ENCODE measurements at regions not wholly inside any gene's neighbourhood (a gene's known extent, or its start where the extent isn't known, plus 50 kb on each side); places are given as distances from the start of the nearest gene placed in this dataset.

DNA sequence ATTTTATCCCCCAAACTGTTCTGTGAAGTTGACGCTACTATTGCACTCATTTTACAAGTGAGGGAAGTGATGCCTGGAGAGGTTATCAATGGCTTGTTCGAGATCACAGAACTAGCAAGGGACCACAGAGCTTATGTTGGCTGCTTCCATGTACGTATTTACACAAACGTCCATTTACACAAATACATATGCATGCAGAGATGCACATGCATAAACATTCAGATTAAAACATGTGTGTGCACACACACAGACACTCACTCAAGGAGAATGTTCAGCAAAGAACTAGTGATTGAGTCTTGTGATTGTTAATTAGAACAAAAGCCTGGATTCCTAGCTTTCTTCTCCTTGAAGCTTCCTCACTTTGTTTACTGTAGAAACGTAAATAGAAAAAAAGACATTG is 321.5 kb upstream of the CHD6 start (continued):
- TF ChIP-seq, protein P1, sequence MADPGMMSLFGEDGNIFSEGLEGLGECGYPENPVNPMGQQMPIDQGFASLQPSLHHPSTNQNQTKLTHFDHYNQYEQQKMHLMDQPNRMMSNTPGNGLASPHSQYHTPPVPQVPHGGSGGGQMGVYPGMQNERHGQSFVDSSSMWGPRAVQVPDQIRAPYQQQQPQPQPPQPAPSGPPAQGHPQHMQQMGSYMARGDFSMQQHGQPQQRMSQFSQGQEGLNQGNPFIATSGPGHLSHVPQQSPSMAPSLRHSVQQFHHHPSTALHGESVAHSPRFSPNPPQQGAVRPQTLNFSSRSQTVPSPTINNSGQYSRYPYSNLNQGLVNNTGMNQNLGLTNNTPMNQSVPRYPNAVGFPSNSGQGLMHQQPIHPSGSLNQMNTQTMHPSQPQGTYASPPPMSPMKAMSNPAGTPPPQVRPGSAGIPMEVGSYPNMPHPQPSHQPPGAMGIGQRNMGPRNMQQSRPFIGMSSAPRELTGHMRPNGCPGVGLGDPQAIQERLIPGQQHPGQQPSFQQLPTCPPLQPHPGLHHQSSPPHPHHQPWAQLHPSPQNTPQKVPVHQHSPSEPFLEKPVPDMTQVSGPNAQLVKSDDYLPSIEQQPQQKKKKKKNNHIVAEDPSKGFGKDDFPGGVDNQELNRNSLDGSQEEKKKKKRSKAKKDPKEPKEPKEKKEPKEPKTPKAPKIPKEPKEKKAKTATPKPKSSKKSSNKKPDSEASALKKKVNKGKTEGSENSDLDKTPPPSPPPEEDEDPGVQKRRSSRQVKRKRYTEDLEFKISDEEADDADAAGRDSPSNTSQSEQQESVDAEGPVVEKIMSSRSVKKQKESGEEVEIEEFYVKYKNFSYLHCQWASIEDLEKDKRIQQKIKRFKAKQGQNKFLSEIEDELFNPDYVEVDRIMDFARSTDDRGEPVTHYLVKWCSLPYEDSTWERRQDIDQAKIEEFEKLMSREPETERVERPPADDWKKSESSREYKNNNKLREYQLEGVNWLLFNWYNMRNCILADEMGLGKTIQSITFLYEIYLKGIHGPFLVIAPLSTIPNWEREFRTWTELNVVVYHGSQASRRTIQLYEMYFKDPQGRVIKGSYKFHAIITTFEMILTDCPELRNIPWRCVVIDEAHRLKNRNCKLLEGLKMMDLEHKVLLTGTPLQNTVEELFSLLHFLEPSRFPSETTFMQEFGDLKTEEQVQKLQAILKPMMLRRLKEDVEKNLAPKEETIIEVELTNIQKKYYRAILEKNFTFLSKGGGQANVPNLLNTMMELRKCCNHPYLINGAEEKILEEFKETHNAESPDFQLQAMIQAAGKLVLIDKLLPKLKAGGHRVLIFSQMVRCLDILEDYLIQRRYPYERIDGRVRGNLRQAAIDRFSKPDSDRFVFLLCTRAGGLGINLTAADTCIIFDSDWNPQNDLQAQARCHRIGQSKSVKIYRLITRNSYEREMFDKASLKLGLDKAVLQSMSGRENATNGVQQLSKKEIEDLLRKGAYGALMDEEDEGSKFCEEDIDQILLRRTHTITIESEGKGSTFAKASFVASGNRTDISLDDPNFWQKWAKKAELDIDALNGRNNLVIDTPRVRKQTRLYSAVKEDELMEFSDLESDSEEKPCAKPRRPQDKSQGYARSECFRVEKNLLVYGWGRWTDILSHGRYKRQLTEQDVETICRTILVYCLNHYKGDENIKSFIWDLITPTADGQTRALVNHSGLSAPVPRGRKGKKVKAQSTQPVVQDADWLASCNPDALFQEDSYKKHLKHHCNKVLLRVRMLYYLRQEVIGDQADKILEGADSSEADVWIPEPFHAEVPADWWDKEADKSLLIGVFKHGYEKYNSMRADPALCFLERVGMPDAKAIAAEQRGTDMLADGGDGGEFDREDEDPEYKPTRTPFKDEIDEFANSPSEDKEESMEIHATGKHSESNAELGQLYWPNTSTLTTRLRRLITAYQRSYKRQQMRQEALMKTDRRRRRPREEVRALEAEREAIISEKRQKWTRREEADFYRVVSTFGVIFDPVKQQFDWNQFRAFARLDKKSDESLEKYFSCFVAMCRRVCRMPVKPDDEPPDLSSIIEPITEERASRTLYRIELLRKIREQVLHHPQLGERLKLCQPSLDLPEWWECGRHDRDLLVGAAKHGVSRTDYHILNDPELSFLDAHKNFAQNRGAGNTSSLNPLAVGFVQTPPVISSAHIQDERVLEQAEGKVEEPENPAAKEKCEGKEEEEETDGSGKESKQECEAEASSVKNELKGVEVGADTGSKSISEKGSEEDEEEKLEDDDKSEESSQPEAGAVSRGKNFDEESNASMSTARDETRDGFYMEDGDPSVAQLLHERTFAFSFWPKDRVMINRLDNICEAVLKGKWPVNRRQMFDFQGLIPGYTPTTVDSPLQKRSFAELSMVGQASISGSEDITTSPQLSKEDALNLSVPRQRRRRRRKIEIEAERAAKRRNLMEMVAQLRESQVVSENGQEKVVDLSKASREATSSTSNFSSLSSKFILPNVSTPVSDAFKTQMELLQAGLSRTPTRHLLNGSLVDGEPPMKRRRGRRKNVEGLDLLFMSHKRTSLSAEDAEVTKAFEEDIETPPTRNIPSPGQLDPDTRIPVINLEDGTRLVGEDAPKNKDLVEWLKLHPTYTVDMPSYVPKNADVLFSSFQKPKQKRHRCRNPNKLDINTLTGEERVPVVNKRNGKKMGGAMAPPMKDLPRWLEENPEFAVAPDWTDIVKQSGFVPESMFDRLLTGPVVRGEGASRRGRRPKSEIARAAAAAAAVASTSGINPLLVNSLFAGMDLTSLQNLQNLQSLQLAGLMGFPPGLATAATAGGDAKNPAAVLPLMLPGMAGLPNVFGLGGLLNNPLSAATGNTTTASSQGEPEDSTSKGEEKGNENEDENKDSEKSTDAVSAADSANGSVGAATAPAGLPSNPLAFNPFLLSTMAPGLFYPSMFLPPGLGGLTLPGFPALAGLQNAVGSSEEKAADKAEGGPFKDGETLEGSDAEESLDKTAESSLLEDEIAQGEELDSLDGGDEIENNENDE (IDR thresholded peaks at IDR 0.05; ENCODE audit: insufficient replicate concordance, low read length), result no peak
- no peak for TF ChIP-seq PHF8 (conservative IDR thresholded peaks at IDR 0.05; ENCODE audit: low read depth, low read length)
- no peak for TF ChIP-seq CBX5 (IDR thresholded peaks at IDR 0.05; ENCODE audit: low read depth, low read length)
- no peak for TF ChIP-seq ASH2L (IDR thresholded peaks at IDR 0.05; ENCODE audit: low read length)
- no peak for TF ChIP-seq ZNF274 (IDR thresholded peaks at IDR 0.05; ENCODE audit: borderline replicate concordance, extremely low read depth, low read length)
- TF ChIP-seq SAP30 (IDR thresholded peaks at IDR 0.05; ENCODE audit: insufficient read depth, insufficient replicate concordance, low read length), result no peak
- TF ChIP-seq YY1 (IDR thresholded peaks at IDR 0.05; ENCODE audit: low read depth, low read length), result no peak
- TF ChIP-seq TEAD4 (IDR thresholded peaks at IDR 0.05; ENCODE audit: low read depth, low read length), result no peak
- no peak for TF ChIP-seq CBX8 (IDR thresholded peaks at IDR 0.05; ENCODE audit: borderline replicate concordance, low read depth, low read length)
- no peak for TF ChIP-seq RXRA (IDR thresholded peaks at IDR 0.05; ENCODE audit: insufficient read depth, low read depth, low read length)
- TF ChIP-seq SIX5 (IDR thresholded peaks at IDR 0.05; ENCODE audit: low read depth, low read length), result no peak

Data from H1 (cell line).